PC-3 (cell line): ENCODE measurements at regions not wholly inside any gene's neighbourhood (a gene's known extent, or its start where the extent isn't known, plus 50 kb on each side); places are given as distances from the start of the nearest gene placed in this dataset.

Source experiments
- ATAC-seq: fragments of 200-7000 bp; cut with Tn5 transposase; 2 replicates; pipeline ENCODE4 v1.9.1; 2020; ENCODE audit warnings: mild to moderate bottlenecking, moderate library complexity
- BruUV-seq: library from RNA; stranded (reverse); fragments of 400-500 nt; replicated peaks from 2 replicates; lab custom pipeline; 2021; lab: Mats Ljungman, UMichigan
- CTCF ChIA-PET: fragments of 300-600 bp; sonication (Branson Sonifier 250); formaldehyde crosslinking; loops from one replicate; lab custom pipeline; 2022; ENCODE audit warnings: antibody characterized with exemption; lab: Charles Lee
- POLR2A ChIA-PET: fragments of 300-600 bp; sonication (Branson Sonifier 250); formaldehyde crosslinking; loops from one replicate; lab custom pipeline; 2022; ENCODE audit warnings: antibody characterized with exemption; ENCODE audit not compliant: unreplicated experiment; lab: Charles Lee
- DNase-seq: peaks from one replicate; pipeline ENCODE4 v3.0.0-alpha.2; 2015
- H2AFZ ChIP-seq: fragments of 300-600 bp; sonication (generic); 2 replicates; pipeline ENCODE4 v1.6.0; 2016; ENCODE audit warnings: antibody characterized with exemption, low read length
- H3F3A ChIP-seq: fragments of 300-600 bp; sonication (generic); one replicate; pipeline ENCODE4 v1.6.0; 2017; ENCODE audit warnings: antibody characterized with exemption, low read length, control low read depth, mild to moderate bottlenecking; ENCODE audit not compliant: unreplicated experiment
- H3K27ac ChIP-seq: fragments of 300-600 bp; sonication (generic); 2 replicates; pipeline ENCODE4 v1.5.1; 2016; ENCODE audit warnings: mild to moderate bottlenecking, low read length
- H3K27me3 ChIP-seq: fragments of 300-600 bp; sonication (generic); 2 replicates; pipeline ENCODE4 v1.6.1; 2016; ENCODE audit warnings: low read length, mixed read lengths
- H3K36me3 ChIP-seq: fragments of 300-600 bp; sonication (generic); 2 replicates; pipeline ENCODE4 v1.6.1; 2016; ENCODE audit warnings: low read depth, mixed run types, low read length, mixed read lengths
- H3K4me1 ChIP-seq: fragments of 300-600 bp; sonication (generic); 2 replicates; pipeline ENCODE4 v1.5.1; 2016; ENCODE audit warnings: low read length; ENCODE audit not compliant: insufficient read depth
- H3K4me2 ChIP-seq: fragments of 300-600 bp; sonication (generic); 2 replicates; pipeline ENCODE4 v1.6.0; 2016; ENCODE audit warnings: low read length
- H3K4me3 ChIP-seq: fragments of 300-600 bp; sonication (generic); 2 replicates; pipeline ENCODE4 v1.5.1; 2016; ENCODE audit warnings: mild to moderate bottlenecking, low read length, mixed read lengths
- H3K79me2 ChIP-seq: fragments of 300-600 bp; sonication (generic); 2 replicates; pipeline ENCODE4 v1.6.1; 2017; ENCODE audit warnings: low read length, mixed read lengths
- H3K9ac ChIP-seq: fragments of 300-600 bp; sonication (generic); 2 replicates; pipeline ENCODE4 v1.6.0; 2016; ENCODE audit warnings: mild to moderate bottlenecking, low read length
- H3K9me2 ChIP-seq: fragments of 300-600 bp; sonication (generic); replicated peaks from 2 replicates; pipeline ENCODE4 v1.6.1; 2016; ENCODE audit warnings: mixed run types, low read length, mixed read lengths
- H3K9me3 ChIP-seq: fragments of 300-600 bp; sonication (generic); 2 replicates; pipeline ENCODE4 v1.6.1; 2016; ENCODE audit warnings: low read length, mixed read lengths
- H4K20me1 ChIP-seq: fragments of 300-600 bp; sonication (generic); 2 replicates; pipeline ENCODE4 v1.6.1; 2016; ENCODE audit warnings: low read length, mixed read lengths
- CTCF ChIP-seq: fragments of 300-600 bp; sonication (generic); conservative IDR thresholded peaks from 2 replicates; pipeline ENCODE4 v1.5.1; 2017; ENCODE audit warnings: antibody characterized with exemption, low read depth, mild to moderate bottlenecking, low read length
- EZH2 ChIP-seq: fragments of 300-600 bp; sonication (generic); IDR thresholded peaks from one replicate; pipeline ENCODE4 v1.6.1; 2017; ENCODE audit warnings: antibody characterized with exemption, mild to moderate bottlenecking, low read length; ENCODE audit not compliant: unreplicated experiment
- EZH2phosphoT487 ChIP-seq: fragments of 300-600 bp; sonication (generic); IDR thresholded peaks from 2 replicates; pipeline ENCODE4 v1.6.1; 2018; ENCODE audit warnings: mild to moderate bottlenecking, antibody characterized with exemption, low read length, borderline replicate concordance
- intact Hi-C: fragments of 100-400 bp; cut with micrococcal nuclease; formaldehyde crosslinking; loops from 2 replicates; pipeline ENCODE4 v1.9.0; 2023

- ChIA-PET POLR2A (no interaction called here), CTCF (no interaction called here)
- Histone ChIP-seq H3F3A (no peaks in the 10 kb centered on the region), H2AFZ (no peak overlapping the region), H3K79me2 (no peaks in the 10 kb centered on the region), H3K4me2 (no peak overlapping the region), H3K27me3 (no peaks in the 10 kb centered on the region), H3K27ac (no peak overlapping the region), H3K9ac (no peak overlapping the region), H4K20me1 (no peaks in the 10 kb centered on the region), H3K9me3 (no peaks in the 10 kb centered on the region), H3K36me3 (no peaks in the 10 kb centered on the region), H3K9me2 (no peaks in the 10 kb centered on the region), H3K4me3 (no peak overlapping the region), H3K4me1 (no peaks in the 10 kb centered on the region)
- DNase-seq, result no peak
- TF ChIP-seq EZH2phosphoT487 (no peak), EZH2 (no peak), CTCF (no peak)
- ATAC-seq, result no peak
- intact Hi-C loops, result no loop called here
- no TSS peak for BruUV-seq
These were observed 129.0 kb upstream of the COPS8 start for GRCh38 chr2:236956641-236957040.

GRCh38 chr2:236959036-236959435 is 126.7 kb upstream of the COPS8 start:
- Histone ChIP-seq H3K9me2 (no peaks in the 10 kb centered on the region), H3K4me1 (no peaks in the 10 kb centered on the region), H4K20me1 (no peaks in the 10 kb centered on the region), H3K9me3 (no peaks in the 10 kb centered on the region), H3K27me3 (no peaks in the 10 kb centered on the region), H3K27ac (no peak overlapping the region), H3F3A (no peaks in the 10 kb centered on the region), H3K9ac (no peak overlapping the region), H3K4me3 (no peak overlapping the region), H3K36me3 (no peaks in the 10 kb centered on the region), H3K4me2 (no peak overlapping the region), H3K79me2 (no peaks in the 10 kb centered on the region), H2AFZ (no peak overlapping the region)
- DNase-seq (no peak), ATAC-seq (no peak)
- BruUV-seq, result no TSS peak
- ChIA-PET CTCF (no interaction called here), POLR2A (no interaction called here)
- TF ChIP-seq EZH2 (no peak), EZH2phosphoT487 (no peak), CTCF (no peak)
- intact Hi-C loops, result no loop called here

- CTCF ChIA-PET, result no interaction called here
- H2AFZ ChIP-seq, result no peak overlapping the region
- no peak overlapping the region for H3K4me2 ChIP-seq
- no peaks in the 10 kb centered on the region for H3K27me3 ChIP-seq
- no peaks in the 10 kb centered on the region for H3K9me2 ChIP-seq
- H3K4me1 ChIP-seq, result no peaks in the 10 kb centered on the region
- no peak for ATAC-seq
- no peak overlapping the region for H3K9ac ChIP-seq
- H3K36me3 ChIP-seq, result no peaks in the 10 kb centered on the region
- no peaks in the 10 kb centered on the region for H4K20me1 ChIP-seq
- no peak for DNase-seq
- no peak for TF ChIP-seq EZH2phosphoT487
- no peak for TF ChIP-seq CTCF
- no peak for TF ChIP-seq EZH2
- intact Hi-C loops, result no loop called here
- no peaks in the 10 kb centered on the region for H3K79me2 ChIP-seq
- H3K4me3 ChIP-seq, result no peak overlapping the region
- no peaks in the 10 kb centered on the region for H3F3A ChIP-seq
- no TSS peak for BruUV-seq
- no peak overlapping the region for H3K27ac ChIP-seq
- no peaks in the 10 kb centered on the region for H3K9me3 ChIP-seq
- POLR2A ChIA-PET, result no interaction called here
These were observed 125.8 kb upstream of the COPS8 start for GRCh38 chr2:236959876-236960275.
